Right ventricle myocardium inferior (tissue), 1 donor: ENCODE measurements at regions not wholly inside any gene's neighbourhood (a gene's known extent, or its start where the extent isn't known, plus 50 kb on each side); places are given as distances from the start of the nearest gene placed in this dataset.
"Not testable (repeated sequence)": the region's sequence is repeated elsewhere in the genome, so short reads cannot be mapped to it uniquely, and the experiment has no call there.

ENCODE experiments used
- ATAC-seq: fragments of 200-7000 bp; cut with Tn5 transposase; one replicate; pipeline ENCODE4 v1.9.1; 2020; ENCODE audit warnings: mild to moderate bottlenecking, moderate library complexity
- DNase-seq: peaks from one replicate; pipeline ENCODE4 v3.0.0; 2021; ENCODE audit errors: missing footprints
- intact Hi-C: fragments of 100-400 bp; cut with DNase I; formaldehyde crosslinking; loops from one replicate; pipeline ENCODE4 v1.11.0; 2022
- donor health status: DM: no; HTN: yes; CAD: no; lungs with severe emphysema.

DNA sequence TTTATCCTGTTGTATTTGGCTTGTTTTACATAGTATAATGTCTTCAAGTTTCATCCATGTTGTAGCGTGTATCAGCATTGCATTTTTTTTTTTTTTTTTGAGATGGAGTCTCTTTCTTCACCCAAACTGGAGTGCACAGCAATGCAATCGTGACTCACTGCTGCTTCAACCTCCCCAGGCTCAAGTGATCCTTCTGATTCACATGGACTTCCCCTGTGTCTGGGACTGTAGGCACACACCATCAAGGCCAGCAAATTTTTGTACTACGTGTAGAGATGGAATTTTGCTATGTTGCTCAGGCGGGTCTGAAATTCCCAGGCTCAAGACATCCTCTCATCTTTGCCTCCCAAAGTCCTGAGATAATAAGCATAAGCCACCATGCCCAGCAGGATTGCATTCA, 248.1 kb upstream of the HSFY1 start:
- ATAC-seq, intact Hi-C loops, DNase-seq: not testable (repeated sequence)

GRCh38 chrY:18306344-18306743, 240.2 kb upstream of the HSFY1 start:
- intact Hi-C loops, DNase-seq, ATAC-seq: not testable (repeated sequence)

GRCh38 chrY:18311853-18312252, 234.7 kb upstream of the HSFY1 start:
- ATAC-seq, DNase-seq, intact Hi-C loops: not testable (repeated sequence)

GRCh38 chrY:18325499-18326279, 220.8 kb upstream of the HSFY1 start:
- DNase-seq, intact Hi-C loops, ATAC-seq: not testable (repeated sequence)

GRCh38 chrY:18326280-18326875, 220.1 kb upstream of the HSFY1 start:
- DNase-seq, ATAC-seq, intact Hi-C loops: not testable (repeated sequence)

DNA sequence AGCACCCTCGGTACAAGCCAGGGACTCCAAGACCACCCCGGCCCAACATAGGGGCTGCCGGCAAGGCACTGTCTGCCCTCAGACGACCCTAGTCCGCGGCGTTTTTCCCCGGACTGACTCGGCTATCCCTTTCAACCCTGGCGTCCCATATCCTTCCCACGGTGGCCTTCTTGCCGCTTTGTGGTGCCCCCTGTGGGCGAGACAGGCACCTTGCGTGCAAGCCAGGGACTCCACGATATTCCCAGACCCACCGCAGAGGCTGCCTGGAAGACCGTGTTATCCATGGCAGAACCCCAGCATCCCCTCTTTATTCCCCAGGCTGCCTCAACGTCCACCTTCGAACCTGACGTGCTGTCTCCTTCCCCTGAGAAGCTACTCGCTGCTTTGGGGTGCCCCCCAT, 204.0 kb upstream of the HSFY1 start:
- intact Hi-C loops, DNase-seq, ATAC-seq: not testable (repeated sequence)
